ENCODE measurements at regions not wholly inside any gene's neighbourhood (a gene's known extent, or its start where the extent isn't known, plus 50 kb on each side); places are given as distances from the start of the nearest gene placed in this dataset.

DNA sequence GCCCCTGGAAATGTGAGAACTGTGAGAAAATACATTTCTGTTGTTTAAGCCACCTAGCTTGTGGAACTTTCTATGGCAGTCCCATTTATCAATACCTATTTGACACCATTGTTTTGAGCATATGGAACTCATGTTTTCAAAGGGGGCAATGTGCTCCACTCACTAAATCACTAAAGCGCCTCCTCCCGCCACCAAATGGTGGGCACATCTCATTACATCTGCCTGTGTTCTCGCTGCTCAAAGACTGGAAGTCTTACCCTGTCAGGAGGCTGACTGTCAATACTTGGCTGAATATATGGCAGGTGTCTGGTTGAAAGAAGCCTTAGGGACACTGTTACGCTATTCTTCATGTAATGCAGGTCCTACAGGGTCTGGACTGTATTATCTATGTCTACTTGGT, 767.7 kb downstream of the TSN start:
- TF ChIP-seq SIN3A (IDR thresholded peaks at IDR 0.05; ENCODE audit: borderline replicate concordance, insufficient read depth, low read length) (no peak), FOXP2 (optimal IDR thresholded peaks at IDR 0.05; ENCODE audit: borderline replicate concordance, extremely low read depth, extremely low read length, insufficient read depth) (no peak), POLR2AphosphoS5 (IDR thresholded peaks at IDR 0.05; ENCODE audit: low read depth, low read length) (no peak), TAF1 (IDR thresholded peaks at IDR 0.05; ENCODE audit: borderline replicate concordance, insufficient read depth, low read length) (no peak)
- TF ChIP-seq, protein P1, sequence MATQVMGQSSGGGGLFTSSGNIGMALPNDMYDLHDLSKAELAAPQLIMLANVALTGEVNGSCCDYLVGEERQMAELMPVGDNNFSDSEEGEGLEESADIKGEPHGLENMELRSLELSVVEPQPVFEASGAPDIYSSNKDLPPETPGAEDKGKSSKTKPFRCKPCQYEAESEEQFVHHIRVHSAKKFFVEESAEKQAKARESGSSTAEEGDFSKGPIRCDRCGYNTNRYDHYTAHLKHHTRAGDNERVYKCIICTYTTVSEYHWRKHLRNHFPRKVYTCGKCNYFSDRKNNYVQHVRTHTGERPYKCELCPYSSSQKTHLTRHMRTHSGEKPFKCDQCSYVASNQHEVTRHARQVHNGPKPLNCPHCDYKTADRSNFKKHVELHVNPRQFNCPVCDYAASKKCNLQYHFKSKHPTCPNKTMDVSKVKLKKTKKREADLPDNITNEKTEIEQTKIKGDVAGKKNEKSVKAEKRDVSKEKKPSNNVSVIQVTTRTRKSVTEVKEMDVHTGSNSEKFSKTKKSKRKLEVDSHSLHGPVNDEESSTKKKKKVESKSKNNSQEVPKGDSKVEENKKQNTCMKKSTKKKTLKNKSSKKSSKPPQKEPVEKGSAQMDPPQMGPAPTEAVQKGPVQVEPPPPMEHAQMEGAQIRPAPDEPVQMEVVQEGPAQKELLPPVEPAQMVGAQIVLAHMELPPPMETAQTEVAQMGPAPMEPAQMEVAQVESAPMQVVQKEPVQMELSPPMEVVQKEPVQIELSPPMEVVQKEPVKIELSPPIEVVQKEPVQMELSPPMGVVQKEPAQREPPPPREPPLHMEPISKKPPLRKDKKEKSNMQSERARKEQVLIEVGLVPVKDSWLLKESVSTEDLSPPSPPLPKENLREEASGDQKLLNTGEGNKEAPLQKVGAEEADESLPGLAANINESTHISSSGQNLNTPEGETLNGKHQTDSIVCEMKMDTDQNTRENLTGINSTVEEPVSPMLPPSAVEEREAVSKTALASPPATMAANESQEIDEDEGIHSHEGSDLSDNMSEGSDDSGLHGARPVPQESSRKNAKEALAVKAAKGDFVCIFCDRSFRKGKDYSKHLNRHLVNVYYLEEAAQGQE (IDR thresholded peaks at IDR 0.05; ENCODE audit: insufficient read depth in 1 of 2, low read depth in 2 of 2, low read length in 2 of 2) = no peak

DNA sequence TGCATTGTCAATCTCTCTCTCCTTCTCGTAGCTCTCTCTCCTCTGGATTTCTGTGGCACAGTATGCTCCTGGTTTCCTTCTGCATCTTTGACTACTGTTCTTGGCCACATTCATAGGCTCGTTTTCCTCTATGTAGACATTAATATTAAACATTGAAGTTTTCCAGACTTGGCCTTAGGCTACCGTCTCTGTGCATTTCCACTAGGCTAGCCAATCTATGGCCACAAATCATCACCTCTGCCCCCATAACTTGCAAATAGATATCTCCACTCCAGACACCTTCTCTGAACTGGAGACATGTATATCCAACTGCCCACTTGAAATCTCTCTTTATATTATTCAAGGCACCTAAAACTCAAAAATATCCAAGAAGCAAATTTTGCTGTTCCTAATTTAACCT, 768.5 kb downstream of the TSN start:
- TF ChIP-seq POLR2AphosphoS5 (IDR thresholded peaks at IDR 0.05; ENCODE audit: low read depth, low read length) = no peak
- no peak for TF ChIP-seq TAF1 (IDR thresholded peaks at IDR 0.05; ENCODE audit: borderline replicate concordance, insufficient read depth, low read length)
- TF ChIP-seq SIN3A (IDR thresholded peaks at IDR 0.05; ENCODE audit: borderline replicate concordance, insufficient read depth, low read length) = no peak
- TF ChIP-seq, protein P1 (IDR thresholded peaks at IDR 0.05; ENCODE audit: insufficient read depth in 1 of 2, low read depth in 2 of 2, low read length in 2 of 2) = no peak
- no peak for TF ChIP-seq FOXP2 (optimal IDR thresholded peaks at IDR 0.05; ENCODE audit: borderline replicate concordance, extremely low read depth, extremely low read length, insufficient read depth)

DNA sequence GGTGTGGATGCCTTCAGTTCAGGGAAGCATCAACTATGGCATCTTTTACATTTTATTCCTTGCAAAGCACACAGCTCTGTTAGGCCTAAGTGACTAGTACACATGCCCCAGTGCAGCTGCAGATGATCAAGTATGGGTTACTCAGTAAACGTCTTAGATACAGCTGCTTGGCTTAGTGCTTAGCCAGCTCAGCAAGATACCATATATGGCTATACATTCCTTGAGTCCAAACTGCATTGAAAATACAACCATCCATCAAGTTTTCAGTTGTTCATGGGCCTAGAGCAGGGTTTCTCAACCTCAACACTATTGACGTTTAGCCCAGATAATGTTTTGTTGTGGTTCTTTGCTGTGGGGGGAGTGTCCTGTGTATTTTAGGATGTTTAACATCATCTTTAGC, 769.9 kb downstream of the TSN start:
- TF ChIP-seq FOXP2 (optimal IDR thresholded peaks at IDR 0.05; ENCODE audit: borderline replicate concordance, extremely low read depth, extremely low read length, insufficient read depth) (no peak), TAF1 (IDR thresholded peaks at IDR 0.05; ENCODE audit: borderline replicate concordance, insufficient read depth, low read length) (no peak), POLR2AphosphoS5 (IDR thresholded peaks at IDR 0.05; ENCODE audit: low read depth, low read length) (no peak), SIN3A (IDR thresholded peaks at IDR 0.05; ENCODE audit: borderline replicate concordance, insufficient read depth, low read length) (no peak)
- TF ChIP-seq, protein P1 (IDR thresholded peaks at IDR 0.05; ENCODE audit: insufficient read depth in 1 of 2, low read depth in 2 of 2, low read length in 2 of 2) = no peak

DNA sequence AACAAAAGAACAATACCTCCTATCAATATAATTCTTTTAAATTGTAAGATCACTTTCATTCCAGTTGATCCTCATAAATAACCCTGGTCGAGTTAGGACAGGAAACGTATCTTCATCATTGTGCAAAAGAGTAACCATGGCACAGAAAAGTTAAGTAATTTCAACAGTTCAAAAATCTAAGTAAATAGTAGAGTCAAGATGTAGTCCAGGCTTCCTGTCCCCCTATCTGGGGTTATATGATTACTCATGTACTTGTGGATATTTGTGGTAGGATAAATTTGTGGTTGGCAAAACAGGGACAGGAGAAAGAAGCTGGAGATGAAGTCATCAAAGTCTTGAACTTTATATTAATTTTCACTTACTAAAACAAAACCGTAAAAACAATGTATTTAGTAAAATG, 772.6 kb downstream of the TSN start:
- TF ChIP-seq, protein P1 (IDR thresholded peaks at IDR 0.05; ENCODE audit: insufficient read depth in 1 of 2, low read depth in 2 of 2, low read length in 2 of 2) = no peak
- TF ChIP-seq FOXP2 (optimal IDR thresholded peaks at IDR 0.05; ENCODE audit: borderline replicate concordance, extremely low read depth, extremely low read length, insufficient read depth) = no peak
- no peak for TF ChIP-seq POLR2AphosphoS5 (IDR thresholded peaks at IDR 0.05; ENCODE audit: low read depth, low read length)
- no peak for TF ChIP-seq SIN3A (IDR thresholded peaks at IDR 0.05; ENCODE audit: borderline replicate concordance, insufficient read depth, low read length)
- TF ChIP-seq TAF1 (IDR thresholded peaks at IDR 0.05; ENCODE audit: borderline replicate concordance, insufficient read depth, low read length) = no peak

Measured in PFSK-1 (cell line).